Panc1 (cell line): ENCODE measurements at regions not wholly inside any gene's neighbourhood (a gene's known extent, or its start where the extent isn't known, plus 50 kb on each side); places are given as distances from the start of the nearest gene placed in this dataset.

Experiments
- ATAC-seq: fragments of 200-7000 bp; cut with Tn5 transposase; 2 replicates; pipeline ENCODE4 v1.9.1; 2020; ENCODE audit warnings: mild to moderate bottlenecking, moderate library complexity
- BruUV-seq: library from RNA; stranded (reverse); fragments of 400-500 nt; replicated peaks from 2 replicates; lab custom pipeline; 2021; lab: Mats Ljungman, UMichigan
- CTCF ChIA-PET: fragments of 300-600 bp; sonication (Branson Sonifier 250); formaldehyde crosslinking; loops from one replicate; lab custom pipeline; 2022; ENCODE audit warnings: antibody characterized with exemption; lab: Charles Lee
- POLR2A ChIA-PET: fragments of 300-600 bp; sonication (Branson Sonifier 250); formaldehyde crosslinking; loops from one replicate; lab custom pipeline; 2022; ENCODE audit warnings: antibody characterized with exemption; lab: Charles Lee
- DNase-seq: peaks from one replicate; pipeline ENCODE4 v3.0.0-alpha.2; 2010; ENCODE audit warnings: low read depth, low spot score
- H3K27ac ChIP-seq: 2 replicates; pipeline ENCODE4 v1.5.1; 2011; ENCODE audit warnings: mild to moderate bottlenecking, low read length, inconsistent platforms
- H3K27me3 ChIP-seq: fragments of 200-500 bp; sonication (Bioruptor generic); 2 replicates; pipeline ENCODE4 v1.6.0; 2014; ENCODE audit warnings: low read length, inconsistent platforms; ENCODE audit not compliant: control insufficient read depth, insufficient read depth
- H3K36me3 ChIP-seq: fragments of 200-500 bp; sonication (Bioruptor generic); 2 replicates; pipeline ENCODE4 v1.5.1; 2014; ENCODE audit warnings: inconsistent platforms, mild to moderate bottlenecking, low read length, moderate library complexity; ENCODE audit not compliant: control insufficient read depth, insufficient read depth
- H3K4me1 ChIP-seq: 2 replicates; pipeline ENCODE4 v1.5.1; 2011; ENCODE audit warnings: inconsistent platforms, mild to moderate bottlenecking, low read length, moderate library complexity; ENCODE audit not compliant: control insufficient read depth, insufficient read depth
- H3K4me3 ChIP-seq, 2 experiments: 2 replicates each; pipeline ENCODE4 v1.5.1; 2011 to 2012; ENCODE audit warnings: low read depth in 2 of 2, low read length in 2 of 2, mild to moderate bottlenecking in 2 of 2, inconsistent platforms in 1 of 2, moderate library complexity in 1 of 2
- H3K9me3 ChIP-seq: fragments of 200-500 bp; sonication (Bioruptor generic); 2 replicates; pipeline ENCODE4 v1.5.1; 2014; ENCODE audit warnings: low read depth, mild to moderate bottlenecking, inconsistent platforms, low read length, moderate library complexity; ENCODE audit not compliant: control insufficient read depth, insufficient read depth
- POLR2AphosphoS5 ChIP-seq: IDR thresholded peaks from 2 replicates; pipeline ENCODE4 v1.6.1; 2012; ENCODE audit warnings: mild to moderate bottlenecking, low read depth, low read length, moderate library complexity
- REST ChIP-seq, 2 experiments: IDR thresholded peaks; 2 replicates each; pipeline ENCODE4 v1.6.1; 2011 to 2012; ENCODE audit warnings: low read depth in 2 of 2, control low read depth in 1 of 2, low read length in 1 of 2, mild to moderate bottlenecking in 1 of 2, moderate library complexity in 1 of 2; ENCODE audit not compliant: insufficient read depth in 1 of 2
- SIN3A ChIP-seq: IDR thresholded peaks from 2 replicates; pipeline ENCODE4 v1.6.1; 2012; ENCODE audit warnings: low read depth, mild to moderate bottlenecking, low read length, moderate library complexity, borderline replicate concordance; ENCODE audit not compliant: insufficient read depth
- TCF7L2 ChIP-seq: IDR thresholded peaks from 2 replicates; pipeline ENCODE4 v1.6.1; 2011; ENCODE audit warnings: mild to moderate bottlenecking, low read depth, low read length, inconsistent platforms
- in situ Hi-C: cut with HindIII; loops from 2 replicates; pipeline ENCODE4 v1.10.0; 2016; ENCODE audit warnings: low sequenced_read_pairs, low pct_unique_long_range_greater_than_20kb
- intact Hi-C: fragments of 100-400 bp; cut with micrococcal nuclease; formaldehyde crosslinking; loops from one replicate; pipeline ENCODE4 v1.10.0; 2022; ENCODE audit not compliant: unreplicated experiment
- TF ChIP-seq, protein P1 (sequence below): fragments of 450-650 bp; IDR thresholded peaks from 2 replicates; pipeline ENCODE4 v1.5.1; 2017; ENCODE audit warnings: mild to moderate bottlenecking

GRCh38 chr17:14489986-14490385 lies 189.1 kb downstream of the HS3ST3B1 start:
- intact Hi-C loops = no loop called here
- Histone ChIP-seq H3K27ac (no peak overlapping the region), H3K4me1 (no peaks in the 10 kb centered on the region), H3K9me3 (no peaks in the 10 kb centered on the region), H3K27me3 (no peaks in the 10 kb centered on the region), H3K36me3 (no peaks in the 10 kb centered on the region), H3K4me3 (no peak overlapping the region)
- POLR2A ChIA-PET = no interaction called here
- DNase-seq = no peak
- CTCF ChIA-PET = no interaction called here
- no peak for TF ChIP-seq REST (IDR thresholded peaks at IDR 0.05; ENCODE audit: insufficient read depth in 1 of 2, low read depth in 2 of 2, low read length in 1 of 2)
- TF ChIP-seq SIN3A = no peak
- TF ChIP-seq, protein P1, sequence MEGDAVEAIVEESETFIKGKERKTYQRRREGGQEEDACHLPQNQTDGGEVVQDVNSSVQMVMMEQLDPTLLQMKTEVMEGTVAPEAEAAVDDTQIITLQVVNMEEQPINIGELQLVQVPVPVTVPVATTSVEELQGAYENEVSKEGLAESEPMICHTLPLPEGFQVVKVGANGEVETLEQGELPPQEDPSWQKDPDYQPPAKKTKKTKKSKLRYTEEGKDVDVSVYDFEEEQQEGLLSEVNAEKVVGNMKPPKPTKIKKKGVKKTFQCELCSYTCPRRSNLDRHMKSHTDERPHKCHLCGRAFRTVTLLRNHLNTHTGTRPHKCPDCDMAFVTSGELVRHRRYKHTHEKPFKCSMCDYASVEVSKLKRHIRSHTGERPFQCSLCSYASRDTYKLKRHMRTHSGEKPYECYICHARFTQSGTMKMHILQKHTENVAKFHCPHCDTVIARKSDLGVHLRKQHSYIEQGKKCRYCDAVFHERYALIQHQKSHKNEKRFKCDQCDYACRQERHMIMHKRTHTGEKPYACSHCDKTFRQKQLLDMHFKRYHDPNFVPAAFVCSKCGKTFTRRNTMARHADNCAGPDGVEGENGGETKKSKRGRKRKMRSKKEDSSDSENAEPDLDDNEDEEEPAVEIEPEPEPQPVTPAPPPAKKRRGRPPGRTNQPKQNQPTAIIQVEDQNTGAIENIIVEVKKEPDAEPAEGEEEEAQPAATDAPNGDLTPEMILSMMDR = no peak
- no peak for TF ChIP-seq POLR2AphosphoS5
- BruUV-seq = no TSS peak
- no peak for ATAC-seq
- in situ Hi-C loops = no loop called here

- in situ Hi-C loops (no loop called here), intact Hi-C loops (no loop called here)
- ATAC-seq = no peak
- no TSS peak for BruUV-seq
- TF ChIP-seq TCF7L2 (no peak), SIN3A (no peak), REST (IDR thresholded peaks at IDR 0.05; ENCODE audit: insufficient read depth in 1 of 2, low read depth in 2 of 2, low read length in 1 of 2) (no peak), POLR2AphosphoS5 (no peak)
- TF ChIP-seq, protein P1 = no peak
- no peak for DNase-seq
- ChIA-PET CTCF (no interaction called here), POLR2A (no interaction called here)
- Histone ChIP-seq H3K4me3 (no peak overlapping the region), H3K9me3 (no peaks in the 10 kb centered on the region), H3K36me3 (no peaks in the 10 kb centered on the region), H3K27me3 (no peaks in the 10 kb centered on the region), H3K4me1 (no peaks in the 10 kb centered on the region), H3K27ac (no peak overlapping the region)
Observed at GRCh38 chr17:14488958-14489550, 188.2 kb downstream of the HS3ST3B1 start.
